ENCODE measurements at regions not wholly inside any gene's neighbourhood (a gene's known extent, or its start where the extent isn't known, plus 50 kb on each side); places are given as distances from the start of the nearest gene placed in this dataset.

GRCh38 chr10:10271639-10272192, 746.0 kb upstream of the CELF2 start:
- no peak for DNase-seq (ENCODE audit: extremely low read depth in 1 of 11, low read depth in 9 of 11, low spot score in 4 of 11)

GRCh38 chr10:10273661-10274060, 744.0 kb upstream of the CELF2 start:
- DNase-seq (ENCODE audit: extremely low read depth in 1 of 11, low read depth in 9 of 11, low spot score in 4 of 11) = no peak

GRCh38 chr10:10279906-10280305, 737.8 kb upstream of the CELF2 start:
- no peak for DNase-seq (ENCODE audit: extremely low read depth in 1 of 11, low read depth in 9 of 11, low spot score in 4 of 11)

GRCh38 chr10:10292501-10292900, 725.2 kb upstream of the CELF2 start:
- DNase-seq (ENCODE audit: extremely low read depth in 1 of 11, low read depth in 9 of 11, low spot score in 4 of 11) = no peak

- no peak for DNase-seq (ENCODE audit: extremely low read depth in 1 of 11, low read depth in 9 of 11, low spot score in 4 of 11)
These were observed 724.6 kb upstream of the CELF2 start for GRCh38 chr10:10293041-10293440.

- DNase-seq (ENCODE audit: extremely low read depth in 1 of 11, low read depth in 9 of 11, low spot score in 4 of 11) = peak in 6 of 11 donors; percentile 12 to 28 (median 18)
These were observed 724.2 kb upstream of the CELF2 start for GRCh38 chr10:10293481-10293951.

GRCh38 chr10:10294184-10294880, 723.3 kb upstream of the CELF2 start:
- no peak for DNase-seq (ENCODE audit: extremely low read depth in 1 of 11, low read depth in 9 of 11, low spot score in 4 of 11)

GRCh38 chr10:10294881-10295529, 722.7 kb upstream of the CELF2 start:
- DNase-seq (ENCODE audit: extremely low read depth in 1 of 11, low read depth in 9 of 11, low spot score in 4 of 11) = no peak

- DNase-seq (ENCODE audit: extremely low read depth in 1 of 11, low read depth in 9 of 11, low spot score in 4 of 11) = no peak
These were observed 722.1 kb upstream of the CELF2 start for GRCh38 chr10:10295537-10295936.

GRCh38 chr10:10302689-10303088, 715.0 kb upstream of the CELF2 start:
- DNase-seq (ENCODE audit: extremely low read depth in 1 of 11, low read depth in 9 of 11, low spot score in 4 of 11) = no peak

GRCh38 chr10:10307036-10307435, 710.6 kb upstream of the CELF2 start:
- DNase-seq (ENCODE audit: extremely low read depth in 1 of 11, low read depth in 9 of 11, low spot score in 4 of 11) = no peak

GRCh38 chr10:10307551-10307950, 710.1 kb upstream of the CELF2 start:
- DNase-seq (ENCODE audit: extremely low read depth in 1 of 11, low read depth in 9 of 11, low spot score in 4 of 11) = no peak

- no peak for DNase-seq (ENCODE audit: extremely low read depth in 1 of 11, low read depth in 9 of 11, low spot score in 4 of 11)
These were observed 707.2 kb upstream of the CELF2 start for GRCh38 chr10:10310498-10310897.

- no peak for DNase-seq (ENCODE audit: extremely low read depth in 1 of 11, low read depth in 9 of 11, low spot score in 4 of 11)
These were observed 705.7 kb upstream of the CELF2 start for GRCh38 chr10:10311966-10312365.

- DNase-seq (ENCODE audit: extremely low read depth in 1 of 11, low read depth in 9 of 11, low spot score in 4 of 11) = peak in 2 of 11 donors; percentile 9 to 28
These were observed 704.4 kb upstream of the CELF2 start for GRCh38 chr10:10313149-10313835.

GRCh38 chr10:10314626-10315025, 703.0 kb upstream of the CELF2 start:
- no peak for DNase-seq (ENCODE audit: extremely low read depth in 1 of 11, low read depth in 9 of 11, low spot score in 4 of 11)

GRCh38 chr10:10315989-10316388, 701.7 kb upstream of the CELF2 start:
- no peak for DNase-seq (ENCODE audit: extremely low read depth in 1 of 11, low read depth in 9 of 11, low spot score in 4 of 11)

- no peak for DNase-seq (ENCODE audit: extremely low read depth in 1 of 11, low read depth in 9 of 11, low spot score in 4 of 11)
These were observed 700.5 kb upstream of the CELF2 start for GRCh38 chr10:10317151-10317550.

- DNase-seq (ENCODE audit: extremely low read depth in 1 of 11, low read depth in 9 of 11, low spot score in 4 of 11) = no peak
These were observed 698.8 kb upstream of the CELF2 start for GRCh38 chr10:10318856-10319255.

GRCh38 chr10:10320956-10321355, 696.7 kb upstream of the CELF2 start:
- DNase-seq (ENCODE audit: extremely low read depth in 1 of 11, low read depth in 9 of 11, low spot score in 4 of 11) = no peak

Data from renal cortex interstitium (tissue), 11 donors.